Caco-2 (cell line): ENCODE measurements at regions not wholly inside any gene's neighbourhood (a gene's known extent, or its start where the extent isn't known, plus 50 kb on each side); places are given as distances from the start of the nearest gene placed in this dataset.

Experiments used
- BruUV-seq: library from RNA; stranded (reverse); fragments of 400-500 nt; replicated peaks from 2 replicates; lab custom pipeline; 2021; lab: Mats Ljungman, UMichigan
- CTCF ChIA-PET: fragments of 300-600 bp; sonication (Branson Sonifier 250); formaldehyde crosslinking; loops from one replicate; lab custom pipeline; 2022; ENCODE audit warnings: antibody characterized with exemption; lab: Charles Lee
- POLR2A ChIA-PET: fragments of 300-600 bp; sonication (Branson Sonifier 250); formaldehyde crosslinking; loops from one replicate; lab custom pipeline; 2022; ENCODE audit warnings: antibody characterized with exemption; lab: Charles Lee
- DNase-seq, 2 experiments: peaks; one replicate each; pipeline versions ENCODE4 v3.0.0 to v3.0.0-alpha.2; 2020 to 2022
- H3K27me3 ChIP-seq: replicated peaks from 2 replicates; pipeline ENCODE4 v1.6.0; 2011; ENCODE audit warnings: low read length; ENCODE audit not compliant: control insufficient read depth, insufficient read depth
- H3K36me3 ChIP-seq: 2 replicates; pipeline ENCODE4 v1.5.1; 2011; ENCODE audit warnings: low read length; ENCODE audit not compliant: control insufficient read depth, insufficient read depth
- H3K4me1 ChIP-seq: fragments of 250-450 bp; sonication (Bioruptor Pico); 2 replicates; pipeline ENCODE4 v1.5.1; 2020; ENCODE audit warnings: mild to moderate bottlenecking
- H3K4me3 ChIP-seq: 2 replicates; pipeline ENCODE4 v1.5.1; 2011; ENCODE audit warnings: low read depth, mild to moderate bottlenecking, control low read depth, low read length
- H3K9me3 ChIP-seq: fragments of 250-450 bp; sonication (Bioruptor Pico); 2 replicates; pipeline ENCODE4 v1.5.1; 2020; ENCODE audit warnings: mild to moderate bottlenecking, moderate library complexity
- H3K27ac Mint-ChIP-seq: one replicate; pipeline ENCODE4 v1.8.0; 2022; ENCODE audit warnings: mixed read lengths; ENCODE audit not compliant: unreplicated experiment
- H3K27me3 Mint-ChIP-seq: one replicate; pipeline ENCODE4 v1.8.0; 2022; ENCODE audit warnings: mixed read lengths; ENCODE audit not compliant: insufficient read depth, unreplicated experiment
- H3K36me3 Mint-ChIP-seq: one replicate; pipeline ENCODE4 v1.8.0; 2022; ENCODE audit warnings: mild to moderate bottlenecking, mixed read lengths; ENCODE audit not compliant: insufficient read depth, unreplicated experiment
- H3K4me1 Mint-ChIP-seq: one replicate; pipeline ENCODE4 v1.8.0; 2022; ENCODE audit warnings: low read depth, mixed read lengths; ENCODE audit not compliant: unreplicated experiment
- H3K4me3 Mint-ChIP-seq: one replicate; pipeline ENCODE4 v1.8.0; 2022; ENCODE audit warnings: mild to moderate bottlenecking, moderate library complexity, mixed read lengths; ENCODE audit not compliant: unreplicated experiment
- H3K9me3 Mint-ChIP-seq: one replicate; pipeline ENCODE4 v1.8.0; 2022; ENCODE audit warnings: mixed read lengths; ENCODE audit not compliant: unreplicated experiment
- CTCF ChIP-seq, 2 experiments: fragments of 200-600 bp in 1 of 2; IDR thresholded peaks; 1 replicate in 1 of 2; 2 replicates in 1 of 2; pipeline versions ENCODE4 v1.5.1 to v1.8.0; 2011 to 2022; ENCODE audit warnings: antibody characterized with exemption in 1 of 2, control low read depth in 1 of 2, inconsistent platforms in 1 of 2, low read depth in 1 of 2, low read length in 1 of 2, mild to moderate bottlenecking in 1 of 2, moderate library complexity in 1 of 2; ENCODE audit not compliant: insufficient read depth in 1 of 2, severe bottlenecking in 1 of 2, unreplicated experiment in 1 of 2
- intact Hi-C: fragments of 100-400 bp; cut with micrococcal nuclease; formaldehyde crosslinking; loops from one replicate; pipeline ENCODE4 v1.10.0; 2022; ENCODE audit not compliant: unreplicated experiment

GRCh38 chr16:59590845-59591244 is 856.7 kb upstream of the GOT2 start:
- Histone ChIP-seq H3K36me3 (no peaks in the 10 kb centered on the region), H3K4me1 (no peaks in the 10 kb centered on the region), H3K27me3 (no peaks in the 10 kb centered on the region), H3K9me3 (no peaks in the 10 kb centered on the region), H3K4me3 (no peak overlapping the region)
- H3K9me3 Mint-ChIP-seq: no peaks in the 10 kb centered on the region
- CTCF ChIA-PET: no interaction called here
- H3K27ac Mint-ChIP-seq: no peak overlapping the region
- peaks cover 3% of the 10 kb centered on the region for H3K27me3 Mint-ChIP-seq
- DNase-seq: no peak
- intact Hi-C loops: no loop called here
- no peaks in the 10 kb centered on the region for H3K4me1 Mint-ChIP-seq
- no peak for TF ChIP-seq CTCF (IDR thresholded peaks at IDR 0.05; ENCODE audit: insufficient read depth in 1 of 2, low read depth in 1 of 2, low read length in 1 of 2, severe bottlenecking in 1 of 2, unreplicated experiment in 1 of 2)
- POLR2A ChIA-PET: no interaction called here
- no peaks in the 10 kb centered on the region for H3K36me3 Mint-ChIP-seq
- H3K4me3 Mint-ChIP-seq: no peak overlapping the region
- BruUV-seq: no TSS peak

GRCh38 chr16:59586331-59586730 is 852.2 kb upstream of the GOT2 start:
- DNase-seq: no peak
- H3K27me3 Mint-ChIP-seq: peaks cover 3% of the 10 kb centered on the region
- no TSS peak for BruUV-seq
- TF ChIP-seq CTCF (IDR thresholded peaks at IDR 0.05; ENCODE audit: insufficient read depth in 1 of 2, low read depth in 1 of 2, low read length in 1 of 2, severe bottlenecking in 1 of 2, unreplicated experiment in 1 of 2): no peak
- Histone ChIP-seq H3K9me3 (no peaks in the 10 kb centered on the region), H3K4me3 (no peak overlapping the region), H3K4me1 (no peaks in the 10 kb centered on the region), H3K27me3 (no peaks in the 10 kb centered on the region), H3K36me3 (no peaks in the 10 kb centered on the region)
- ChIA-PET CTCF (interaction anchor here (0.7 kb wide), 1 partner anchor 844 kb away, joined by 6 read pairs; no protein-coding TSS in a partner anchor), POLR2A (no interaction called here)
- no peak overlapping the region for H3K27ac Mint-ChIP-seq
- no peaks in the 10 kb centered on the region for H3K4me1 Mint-ChIP-seq
- no peaks in the 10 kb centered on the region for H3K9me3 Mint-ChIP-seq
- no peaks in the 10 kb centered on the region for H3K36me3 Mint-ChIP-seq
- H3K4me3 Mint-ChIP-seq: no peak overlapping the region
- intact Hi-C loops: no loop called here

- Histone ChIP-seq H3K27me3 (no peaks in the 10 kb centered on the region), H3K4me3 (no peak overlapping the region), H3K4me1 (no peaks in the 10 kb centered on the region), H3K36me3 (no peaks in the 10 kb centered on the region), H3K9me3 (no peaks in the 10 kb centered on the region; the same call in 1 of the 2 replicates)
- Mint-ChIP-seq H3K4me3 (no peak overlapping the region), H3K27me3 (no peaks in the 10 kb centered on the region), H3K4me1 (no peaks in the 10 kb centered on the region), H3K9me3 (no peaks in the 10 kb centered on the region), H3K36me3 (no peaks in the 10 kb centered on the region), H3K27ac (no peak overlapping the region)
- BruUV-seq: no TSS peak
- no peak for TF ChIP-seq CTCF (IDR thresholded peaks at IDR 0.05; ENCODE audit: insufficient read depth in 1 of 2, low read depth in 1 of 2, low read length in 1 of 2, severe bottlenecking in 1 of 2, unreplicated experiment in 1 of 2)
- intact Hi-C loops: no loop called here
- ChIA-PET POLR2A (no interaction called here), CTCF (no interaction called here)
- no peak for DNase-seq
These were observed 840.2 kb upstream of the GOT2 start for GRCh38 chr16:59574296-59574695.
